ENCODE measurements at regions not wholly inside any gene's neighbourhood (a gene's known extent, or its start where the extent isn't known, plus 50 kb on each side); places are given as distances from the start of the nearest gene placed in this dataset.
"Not testable (repeated sequence)": the region's sequence is repeated elsewhere in the genome, so short reads cannot be mapped to it uniquely, and the experiment has no call there.

- no peak for DNase-seq
These were observed 307.4 kb downstream of the FZD1 start for GRCh38 chr7:91571601-91572000.

GRCh38 chr7:91573405-91573804 is 307.1 kb downstream of the MTERF1 start:
- peak; percentile 40 for DNase-seq

- not testable (repeated sequence) for DNase-seq
These were observed 304.0 kb downstream of the MTERF1 start for GRCh38 chr7:91576459-91576858.

GRCh38 chr7:91579837-91580236 is 300.7 kb downstream of the MTERF1 start:
- no peak for DNase-seq

- peak; percentile 43 for DNase-seq
These were observed 297.6 kb downstream of the MTERF1 start for GRCh38 chr7:91582799-91583477.

GRCh38 chr7:91596287-91596686 is 284.2 kb downstream of the MTERF1 start:
- DNase-seq, result peak; percentile 22

- DNase-seq, result no peak
These were observed 281.7 kb downstream of the MTERF1 start for GRCh38 chr7:91598791-91599190.

- DNase-seq, result no peak
These were observed 280.4 kb downstream of the MTERF1 start for GRCh38 chr7:91600112-91600511.

- DNase-seq, result peak; percentile 90
These were observed 276.8 kb downstream of the MTERF1 start for GRCh38 chr7:91603707-91604106.

- no peak for DNase-seq
These were observed 271.9 kb downstream of the MTERF1 start for GRCh38 chr7:91608606-91609005.

- no peak for DNase-seq
These were observed 271.0 kb downstream of the MTERF1 start for GRCh38 chr7:91609525-91609924.

GRCh38 chr7:91614431-91614830 is 266.1 kb downstream of the MTERF1 start:
- DNase-seq, result no peak

- no peak for DNase-seq
These were observed 261.4 kb downstream of the MTERF1 start for GRCh38 chr7:91618776-91619765.

GRCh38 chr7:91620827-91621226 is 259.7 kb downstream of the MTERF1 start:
- no peak for DNase-seq

GRCh38 chr7:91627324-91627723 is 253.2 kb downstream of the MTERF1 start:
- not testable (repeated sequence) for DNase-seq

- DNase-seq, result peak; percentile 86
These were observed 251.8 kb downstream of the MTERF1 start for GRCh38 chr7:91628742-91629141.

GRCh38 chr7:91630581-91631380 is 249.7 kb downstream of the MTERF1 start:
- no peak for DNase-seq

- DNase-seq, result no peak
These were observed 248.1 kb downstream of the MTERF1 start for GRCh38 chr7:91632234-91632940.

- no peak for DNase-seq
These were observed 247.5 kb downstream of the MTERF1 start for GRCh38 chr7:91633013-91633441.

GRCh38 chr7:91634485-91635177 is 245.9 kb downstream of the MTERF1 start:
- peak; percentile 78 for DNase-seq

- peak; percentile 18 for DNase-seq
These were observed 244.3 kb downstream of the MTERF1 start for GRCh38 chr7:91636129-91636724.
